IMR-90 (cell line): ENCODE measurements at regions not wholly inside any gene's neighbourhood (a gene's known extent, or its start where the extent isn't known, plus 50 kb on each side); places are given as distances from the start of the nearest gene placed in this dataset.

Experiments
- BHLHE40 ChIP-seq: fragments of 150-350 bp; IDR thresholded peaks from 2 replicates; pipeline ENCODE4 v1.6.1; 2016; ENCODE audit warnings: mild to moderate bottlenecking, low read depth, low read length
- CTCF ChIP-seq: conservative IDR thresholded peaks from 2 replicates; pipeline ENCODE4 v1.5.1; 2012; ENCODE audit warnings: mild to moderate bottlenecking, low read depth, low read length, improper control_type of control experiment
- FOS ChIP-seq: fragments of 150-350 bp; IDR thresholded peaks from 2 replicates; pipeline ENCODE4 v1.6.1; 2016; ENCODE audit warnings: low read depth, low read length
- MAFK ChIP-seq: IDR thresholded peaks from 2 replicates; pipeline ENCODE4 v1.6.1; 2012; ENCODE audit warnings: low read depth, low read length, improper control_type of control experiment
- MAZ ChIP-seq: IDR thresholded peaks from 2 replicates; pipeline ENCODE4 v1.6.1; 2012; ENCODE audit warnings: low read depth, mild to moderate bottlenecking, low read length, improper control_type of control experiment, moderate library complexity, borderline replicate concordance
- NFE2L2 ChIP-seq: fragments of 150-350 bp; IDR thresholded peaks from 2 replicates; pipeline ENCODE4 v1.6.1; 2016; ENCODE audit warnings: low read depth, mild to moderate bottlenecking, low read length
- POLR2A ChIP-seq: IDR thresholded peaks from 2 replicates; pipeline ENCODE4 v1.6.1; 2012; ENCODE audit warnings: mild to moderate bottlenecking, low read depth, low read length
- SMC3 ChIP-seq: fragments of 150-350 bp; IDR thresholded peaks from 2 replicates; pipeline ENCODE4 v1.6.1; 2016; ENCODE audit warnings: low read depth, mild to moderate bottlenecking, antibody characterized with exemption, low read length, moderate library complexity
- TF ChIP-seq, protein P1 (sequence below): fragments of 150-350 bp; IDR thresholded peaks from 2 replicates; pipeline ENCODE4 v1.6.1; 2016; ENCODE audit warnings: low read depth, mild to moderate bottlenecking, low read length, moderate library complexity, borderline replicate concordance

DNA sequence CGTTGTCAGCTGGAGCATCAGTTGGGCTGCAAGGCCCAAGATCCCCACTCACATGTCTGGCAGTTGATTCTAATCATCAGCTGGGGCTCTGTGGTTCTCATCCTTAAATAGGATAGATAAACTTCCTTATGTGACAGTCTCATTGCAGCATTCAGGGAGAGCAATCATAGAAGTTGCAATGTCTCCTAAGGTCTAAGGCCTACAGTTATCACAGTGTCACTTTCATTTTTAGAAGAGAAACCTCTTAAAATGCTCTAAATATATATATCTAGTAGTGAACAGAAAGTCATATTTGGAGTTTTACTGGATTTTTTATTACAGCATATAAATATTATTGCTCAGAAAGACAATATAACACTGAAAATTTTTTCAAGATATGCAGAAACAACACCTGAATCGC lies 226.0 kb upstream of the PPP1R2C start:
- TF ChIP-seq POLR2A, result no peak
- no peak for TF ChIP-seq CTCF
- no peak for TF ChIP-seq MAFK
- TF ChIP-seq NFE2L2, result no peak
- TF ChIP-seq FOS, result no peak
- TF ChIP-seq, protein P1, sequence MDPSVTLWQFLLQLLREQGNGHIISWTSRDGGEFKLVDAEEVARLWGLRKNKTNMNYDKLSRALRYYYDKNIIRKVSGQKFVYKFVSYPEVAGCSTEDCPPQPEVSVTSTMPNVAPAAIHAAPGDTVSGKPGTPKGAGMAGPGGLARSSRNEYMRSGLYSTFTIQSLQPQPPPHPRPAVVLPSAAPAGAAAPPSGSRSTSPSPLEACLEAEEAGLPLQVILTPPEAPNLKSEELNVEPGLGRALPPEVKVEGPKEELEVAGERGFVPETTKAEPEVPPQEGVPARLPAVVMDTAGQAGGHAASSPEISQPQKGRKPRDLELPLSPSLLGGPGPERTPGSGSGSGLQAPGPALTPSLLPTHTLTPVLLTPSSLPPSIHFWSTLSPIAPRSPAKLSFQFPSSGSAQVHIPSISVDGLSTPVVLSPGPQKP, result no peak
- no peak for TF ChIP-seq SMC3
- TF ChIP-seq BHLHE40, result no peak
- TF ChIP-seq MAZ, result no peak
